ENCODE measurements at regions not wholly inside any gene's neighbourhood (a gene's known extent, or its start where the extent isn't known, plus 50 kb on each side); places are given as distances from the start of the nearest gene placed in this dataset.
"Not testable (repeated sequence)": the region's sequence is repeated elsewhere in the genome, so short reads cannot be mapped to it uniquely, and the experiment has no call there.

- intact Hi-C loops (cut with DNase I; ENCODE audit: low total_unique reads): no loop called here
- H3K4me3 ChIP-seq (ENCODE audit: low read depth, poor library complexity, severe bottlenecking): no peak overlapping the region
- DNase-seq (ENCODE audit: low spot score in 2 of 2): no peak
- TF ChIP-seq CTCF (IDR thresholded peaks at IDR 0.05) (no peak), POLR2A (IDR thresholded peaks at IDR 0.05) (no peak)
- WGBS, 2 donors: 65 to 71% methylated on average over 7 of the region's 7 CpGs
These were observed 256.9 kb upstream of the RAB4A start for GRCh38 chr1:229013981-229014380.

GRCh38 chr1:229015806-229016205 is 255.1 kb upstream of the RAB4A start:
- intact Hi-C loops (cut with DNase I; ENCODE audit: low total_unique reads): no loop called here
- DNase-seq (ENCODE audit: low spot score in 2 of 2): no peak
- no peak for TF ChIP-seq CTCF (IDR thresholded peaks at IDR 0.05)
- no peak for TF ChIP-seq POLR2A (IDR thresholded peaks at IDR 0.05)
- 88 to 90% methylated on average over 13 of the region's 13 CpGs for WGBS, 2 donors
- no peak overlapping the region for H3K4me3 ChIP-seq (ENCODE audit: low read depth, poor library complexity, severe bottlenecking)

- 87 to 91% methylated on average over 4 of the region's 4 CpGs for WGBS, 2 donors
- no peak overlapping the region for H3K4me3 ChIP-seq (ENCODE audit: low read depth, poor library complexity, severe bottlenecking)
- no peak for DNase-seq (ENCODE audit: low spot score in 2 of 2)
- intact Hi-C loops (cut with DNase I; ENCODE audit: low total_unique reads): no loop called here
- TF ChIP-seq POLR2A (IDR thresholded peaks at IDR 0.05) (no peak), CTCF (IDR thresholded peaks at IDR 0.05) (no peak)
These were observed 253.8 kb upstream of the RAB4A start for GRCh38 chr1:229017091-229017490.

GRCh38 chr1:229018674-229019295 is 252.1 kb upstream of the RAB4A start:
- TF ChIP-seq POLR2A (IDR thresholded peaks at IDR 0.05) (no peak), CTCF (IDR thresholded peaks at IDR 0.05) (no peak)
- intact Hi-C loops (cut with DNase I; ENCODE audit: low total_unique reads): no loop called here
- H3K4me3 ChIP-seq (ENCODE audit: low read depth, poor library complexity, severe bottlenecking): no peak overlapping the region
- WGBS, 2 donors: 92 to 97% methylated on average over 2 of the region's 2 CpGs
- no peak for DNase-seq (ENCODE audit: low spot score in 2 of 2)

- 69 to 72% methylated on average over 8 of the region's 8 CpGs for WGBS, 2 donors
- no peak overlapping the region for H3K4me3 ChIP-seq (ENCODE audit: low read depth, poor library complexity, severe bottlenecking)
- TF ChIP-seq POLR2A (IDR thresholded peaks at IDR 0.05) (no peak), CTCF (IDR thresholded peaks at IDR 0.05) (no peak)
- intact Hi-C loops (cut with DNase I; ENCODE audit: low total_unique reads): no loop called here
- no peak for DNase-seq (ENCODE audit: low spot score in 2 of 2)
These were observed 251.1 kb upstream of the RAB4A start for GRCh38 chr1:229019663-229020271.

GRCh38 chr1:229021034-229021433 is 249.9 kb upstream of the RAB4A start:
- DNase-seq (ENCODE audit: low spot score in 2 of 2); H3K4me3 ChIP-seq (ENCODE audit: low read depth, poor library complexity, severe bottlenecking); intact Hi-C loops (cut with DNase I; ENCODE audit: low total_unique reads): not testable (repeated sequence)
- WGBS, 2 donors: 94% methylated on average over 1 of the region's 1 CpG
